ENCODE measurements at regions not wholly inside any gene's neighbourhood (a gene's known extent, or its start where the extent isn't known, plus 50 kb on each side); places are given as distances from the start of the nearest gene placed in this dataset.

DNA sequence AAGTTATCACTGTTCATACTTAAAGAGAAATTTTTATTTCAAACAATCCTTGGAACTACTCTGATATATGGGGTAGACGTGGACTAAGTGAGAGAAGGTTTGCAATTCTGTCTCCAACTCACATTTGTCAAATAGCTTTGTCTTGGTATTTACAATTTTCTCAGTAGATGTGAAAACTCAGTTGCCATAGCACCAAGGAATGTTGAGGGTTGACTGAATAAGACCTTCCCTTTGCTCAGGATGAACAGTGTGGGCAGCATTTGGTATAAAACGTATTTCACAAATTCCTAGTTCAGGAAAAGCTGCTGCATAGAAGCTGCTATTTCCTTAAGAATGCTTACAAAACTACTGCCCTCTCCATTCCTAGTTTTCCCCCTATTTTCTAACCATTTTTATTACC lies 399.5 kb downstream of the NKX6-1 start:
- TF ChIP-seq, protein P1, sequence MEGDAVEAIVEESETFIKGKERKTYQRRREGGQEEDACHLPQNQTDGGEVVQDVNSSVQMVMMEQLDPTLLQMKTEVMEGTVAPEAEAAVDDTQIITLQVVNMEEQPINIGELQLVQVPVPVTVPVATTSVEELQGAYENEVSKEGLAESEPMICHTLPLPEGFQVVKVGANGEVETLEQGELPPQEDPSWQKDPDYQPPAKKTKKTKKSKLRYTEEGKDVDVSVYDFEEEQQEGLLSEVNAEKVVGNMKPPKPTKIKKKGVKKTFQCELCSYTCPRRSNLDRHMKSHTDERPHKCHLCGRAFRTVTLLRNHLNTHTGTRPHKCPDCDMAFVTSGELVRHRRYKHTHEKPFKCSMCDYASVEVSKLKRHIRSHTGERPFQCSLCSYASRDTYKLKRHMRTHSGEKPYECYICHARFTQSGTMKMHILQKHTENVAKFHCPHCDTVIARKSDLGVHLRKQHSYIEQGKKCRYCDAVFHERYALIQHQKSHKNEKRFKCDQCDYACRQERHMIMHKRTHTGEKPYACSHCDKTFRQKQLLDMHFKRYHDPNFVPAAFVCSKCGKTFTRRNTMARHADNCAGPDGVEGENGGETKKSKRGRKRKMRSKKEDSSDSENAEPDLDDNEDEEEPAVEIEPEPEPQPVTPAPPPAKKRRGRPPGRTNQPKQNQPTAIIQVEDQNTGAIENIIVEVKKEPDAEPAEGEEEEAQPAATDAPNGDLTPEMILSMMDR (IDR thresholded peaks at IDR 0.05; ENCODE audit: low read depth, low read length): no peak
- no peak for TF ChIP-seq EZH2phosphoT487 (IDR thresholded peaks at IDR 0.05; ENCODE audit: low read depth)

Data from OCI-LY3 (cell line).